DOHH2 (cell line): ENCODE measurements at regions not wholly inside any gene's neighbourhood (a gene's known extent, or its start where the extent isn't known, plus 50 kb on each side); places are given as distances from the start of the nearest gene placed in this dataset.

Source experiments
- CTCF ChIP-seq: fragments of 200-600 bp; sonication (generic); IDR thresholded peaks from one replicate; pipeline ENCODE4 v1.5.1; 2014; ENCODE audit warnings: antibody characterized with exemption, mild to moderate bottlenecking, low read depth, low read length; ENCODE audit not compliant: poor library complexity, severe bottlenecking
- EZH2phosphoT487 ChIP-seq: fragments of 200-600 bp; sonication (generic); IDR thresholded peaks from 2 replicates; pipeline ENCODE4 v1.6.1; 2017; ENCODE audit warnings: borderline replicate concordance, mild to moderate bottlenecking, antibody characterized with exemption, low read length, moderate library complexity, mixed read lengths

- TF ChIP-seq CTCF (no peak), EZH2phosphoT487 (no peak)
These were observed 267.8 kb downstream of the C1orf94 start for GRCh38 chr1:34444516-34444915.
